CD1c-positive myeloid dendritic cell (primary cell): ENCODE measurements at regions not wholly inside any gene's neighbourhood (a gene's known extent, or its start where the extent isn't known, plus 50 kb on each side); places are given as distances from the start of the nearest gene placed in this dataset.

Experiments used
- DNase-seq: peaks from one replicate; pipeline ENCODE4 v3.0.0-alpha.2; 2016; ENCODE audit errors: extremely low spot score

GRCh38 chr11:26032241-26032640 is 299.7 kb upstream of the ANO3 start:
- DNase-seq, result no peak

GRCh38 chr11:26035696-26036095 is 296.2 kb upstream of the ANO3 start:
- DNase-seq, result no peak

- DNase-seq, result no peak
These were observed 294.2 kb upstream of the ANO3 start for GRCh38 chr11:26037716-26038115.

GRCh38 chr11:26040339-26040738 is 291.6 kb upstream of the ANO3 start:
- no peak for DNase-seq

- no peak for DNase-seq
These were observed 289.8 kb upstream of the ANO3 start for GRCh38 chr11:26042113-26042512.

GRCh38 chr11:26043665-26044064 is 288.3 kb upstream of the ANO3 start:
- no peak for DNase-seq

- DNase-seq, result no peak
These were observed 287.5 kb upstream of the ANO3 start for GRCh38 chr11:26044389-26044788.

- no peak for DNase-seq
These were observed 286.8 kb upstream of the ANO3 start for GRCh38 chr11:26045082-26045481.

GRCh38 chr11:26048271-26048670 is 283.7 kb upstream of the ANO3 start:
- DNase-seq, result no peak

GRCh38 chr11:26053966-26054365 is 278.0 kb upstream of the ANO3 start:
- DNase-seq, result no peak

GRCh38 chr11:26062660-26063059 is 269.3 kb upstream of the ANO3 start:
- DNase-seq, result no peak

- no peak for DNase-seq
These were observed 268.0 kb upstream of the ANO3 start for GRCh38 chr11:26063915-26064314.

- DNase-seq, result no peak
These were observed 266.0 kb upstream of the ANO3 start for GRCh38 chr11:26065944-26066343.

GRCh38 chr11:26070714-26071380 is 261.1 kb upstream of the ANO3 start:
- DNase-seq, result no peak

- DNase-seq, result no peak
These were observed 259.2 kb upstream of the ANO3 start for GRCh38 chr11:26072614-26073153.

GRCh38 chr11:26073646-26074045 is 258.3 kb upstream of the ANO3 start:
- no peak for DNase-seq

GRCh38 chr11:26076233-26076990 is 255.5 kb upstream of the ANO3 start:
- DNase-seq, result no peak

- DNase-seq, result no peak
These were observed 253.6 kb upstream of the ANO3 start for GRCh38 chr11:26078231-26078821.

GRCh38 chr11:26084313-26084712 is 247.6 kb upstream of the ANO3 start:
- DNase-seq, result no peak

GRCh38 chr11:26086028-26086427 is 245.9 kb upstream of the ANO3 start:
- no peak for DNase-seq

GRCh38 chr11:26087120-26087935 is 244.6 kb upstream of the ANO3 start:
- no peak for DNase-seq

GRCh38 chr11:26088391-26088790 is 243.5 kb upstream of the ANO3 start:
- DNase-seq, result no peak
